GM18511 (cell line): ENCODE measurements at regions not wholly inside any gene's neighbourhood (a gene's known extent, or its start where the extent isn't known, plus 50 kb on each side); places are given as distances from the start of the nearest gene placed in this dataset.
"Not testable (repeated sequence)": the region's sequence is repeated elsewhere in the genome, so short reads cannot be mapped to it uniquely, and the experiment has no call there.

Source experiments
- ATAC-seq: cut with Tn5 transposase; IDR thresholded peaks from one replicate; pipeline ENCODE4 v1.9.1; 2021; ENCODE audit warnings: mild to moderate bottlenecking, moderate library complexity; ENCODE audit not compliant: unreplicated experiment

DNA sequence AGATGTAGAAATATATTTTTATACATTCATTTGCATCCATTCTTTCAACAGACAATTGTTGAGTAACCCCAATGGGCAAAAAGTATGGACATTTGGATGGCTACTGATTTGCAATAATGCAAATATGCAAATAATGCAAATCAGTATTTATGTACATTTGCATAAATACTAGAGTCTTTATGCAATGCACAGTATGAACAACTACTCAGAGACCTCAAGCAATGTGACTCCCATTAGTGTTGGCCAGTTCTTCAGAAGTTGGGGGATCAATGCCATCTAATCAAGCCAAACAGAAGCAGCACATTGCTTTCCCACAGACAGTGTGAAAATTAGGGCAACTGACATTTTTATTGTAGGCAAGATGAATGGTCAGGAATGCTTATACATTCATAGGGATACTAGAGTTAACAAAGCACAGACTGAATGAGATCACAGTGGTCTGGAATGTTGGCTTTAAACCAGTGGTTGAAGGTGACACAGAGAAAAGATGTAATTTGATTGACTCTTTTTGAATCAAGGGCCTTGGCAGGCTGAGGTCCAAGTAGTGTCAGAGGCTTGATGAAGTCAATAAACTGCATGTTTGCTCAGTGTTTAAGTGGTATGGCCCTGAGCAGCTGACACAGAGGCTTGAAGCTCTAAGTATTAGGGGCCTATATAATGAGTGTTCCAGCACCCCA, 256.6 kb downstream of the CTH start:
- ATAC-seq = no peak

DNA sequence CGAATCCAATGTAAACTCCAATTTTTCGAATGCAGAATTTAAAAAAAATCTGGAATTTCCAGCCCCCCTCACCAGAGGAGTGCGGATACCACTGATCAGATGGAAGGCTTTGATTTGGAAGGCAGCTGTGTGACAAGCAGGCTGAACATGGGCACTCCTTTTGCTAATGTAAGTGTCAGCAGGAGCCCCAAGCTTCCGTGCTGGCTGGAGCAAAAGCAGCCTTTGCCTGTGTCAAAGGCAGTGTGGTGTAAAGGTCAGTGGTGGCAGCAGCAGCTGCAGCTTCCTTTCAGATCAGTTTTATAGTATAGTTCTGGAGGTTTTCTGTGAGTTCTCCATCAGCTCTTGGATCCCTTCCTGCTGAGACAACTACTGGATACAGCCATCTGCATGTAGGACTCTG, 259.9 kb downstream of the CTH start:
- no peak for ATAC-seq

DNA sequence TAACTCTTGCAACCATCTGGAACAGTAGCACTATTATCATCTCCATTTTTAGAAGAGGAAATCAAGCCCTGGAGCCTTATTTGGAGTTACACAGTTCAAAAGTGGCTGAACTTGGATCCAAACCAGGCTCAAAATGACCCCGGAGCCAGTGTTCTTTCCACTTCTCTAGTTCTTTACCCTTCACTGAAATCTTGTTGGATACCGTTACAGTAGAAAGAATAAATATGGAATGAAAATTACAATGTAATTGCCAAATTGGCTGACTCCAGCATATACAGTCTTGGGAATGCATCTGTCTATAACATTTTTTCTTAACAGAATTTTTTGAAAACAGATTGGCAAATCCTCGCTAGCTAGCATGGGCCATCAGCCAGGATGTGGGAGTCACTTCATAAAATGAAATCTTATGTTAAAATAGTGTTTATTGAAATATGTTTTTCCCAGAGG, 261.4 kb downstream of the CTH start:
- ATAC-seq = no peak

GRCh38 chr1:70674941-70675685, 264.0 kb downstream of the CTH start:
- no peak for ATAC-seq

DNA sequence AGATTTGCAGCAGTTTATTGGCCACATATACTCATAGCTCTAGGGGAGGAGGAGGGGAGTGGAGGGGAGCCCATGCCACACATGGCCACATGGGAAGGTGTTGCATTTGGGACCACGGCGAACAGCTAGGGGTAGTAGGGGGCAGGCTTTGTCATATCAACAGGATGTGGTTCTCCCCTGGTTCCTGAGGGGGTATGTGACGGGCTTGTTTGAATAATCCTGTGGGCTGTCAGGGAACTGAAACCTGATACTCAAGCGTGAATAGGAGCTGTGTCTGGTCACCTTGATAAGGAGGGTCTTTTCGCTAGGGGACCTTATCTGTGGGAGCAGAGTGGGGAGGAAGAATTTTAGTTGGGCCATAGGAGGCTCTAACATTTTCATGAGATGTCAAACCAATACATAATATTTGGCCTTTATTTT, 264.7 kb downstream of the CTH start:
- ATAC-seq = peak; percentile 85

DNA sequence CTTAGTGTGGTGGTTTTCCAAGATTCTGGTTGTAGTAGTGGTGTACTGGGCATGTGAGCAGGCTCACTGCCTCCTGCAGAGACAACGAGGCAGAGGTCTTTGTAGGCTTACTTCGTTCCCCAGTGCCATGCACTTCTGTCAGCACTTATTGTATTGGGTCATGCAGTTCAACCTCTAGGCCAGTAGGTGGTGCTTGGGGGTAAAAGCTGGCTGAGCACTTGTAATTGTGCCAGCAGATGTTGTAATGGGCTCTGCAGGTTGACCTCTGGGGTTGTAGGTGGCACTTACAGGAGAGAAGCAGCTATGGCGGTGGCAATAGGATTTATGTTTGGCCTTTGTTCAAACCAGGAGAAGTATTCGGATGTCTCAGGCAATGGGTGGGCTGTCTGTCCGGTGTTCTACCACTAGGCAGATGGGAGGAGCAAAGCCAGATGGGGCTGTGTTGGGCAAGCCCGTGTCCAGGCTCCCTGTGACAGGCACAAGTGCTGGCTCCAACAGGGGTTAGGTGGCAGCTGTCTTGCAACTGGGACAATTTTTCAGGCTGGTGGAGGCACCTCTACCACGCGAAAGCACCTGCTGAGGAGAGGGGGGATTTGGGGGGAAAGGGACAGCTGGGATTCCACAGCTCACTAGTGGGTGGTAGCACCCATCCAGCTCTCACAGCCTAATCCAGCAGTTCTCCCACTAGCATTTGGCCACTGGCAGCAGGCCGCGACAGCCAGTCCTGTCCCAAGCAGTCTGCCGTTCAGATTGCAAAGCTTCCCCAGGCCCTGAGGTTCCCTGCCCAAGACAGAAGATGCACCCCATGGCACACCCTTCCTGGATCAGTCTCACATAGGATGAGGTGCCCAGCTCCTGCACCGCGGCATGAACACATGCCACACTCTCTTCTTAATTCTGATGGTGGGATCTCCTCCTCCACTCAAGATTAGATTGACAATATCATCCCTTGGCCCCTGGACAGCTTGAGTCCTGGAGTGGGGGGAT, 274.5 kb downstream of the CTH start:
- peak; percentile 99 for ATAC-seq

GRCh38 chr1:70688580-70688979, 277.5 kb downstream of the CTH start:
- ATAC-seq = no peak

DNA sequence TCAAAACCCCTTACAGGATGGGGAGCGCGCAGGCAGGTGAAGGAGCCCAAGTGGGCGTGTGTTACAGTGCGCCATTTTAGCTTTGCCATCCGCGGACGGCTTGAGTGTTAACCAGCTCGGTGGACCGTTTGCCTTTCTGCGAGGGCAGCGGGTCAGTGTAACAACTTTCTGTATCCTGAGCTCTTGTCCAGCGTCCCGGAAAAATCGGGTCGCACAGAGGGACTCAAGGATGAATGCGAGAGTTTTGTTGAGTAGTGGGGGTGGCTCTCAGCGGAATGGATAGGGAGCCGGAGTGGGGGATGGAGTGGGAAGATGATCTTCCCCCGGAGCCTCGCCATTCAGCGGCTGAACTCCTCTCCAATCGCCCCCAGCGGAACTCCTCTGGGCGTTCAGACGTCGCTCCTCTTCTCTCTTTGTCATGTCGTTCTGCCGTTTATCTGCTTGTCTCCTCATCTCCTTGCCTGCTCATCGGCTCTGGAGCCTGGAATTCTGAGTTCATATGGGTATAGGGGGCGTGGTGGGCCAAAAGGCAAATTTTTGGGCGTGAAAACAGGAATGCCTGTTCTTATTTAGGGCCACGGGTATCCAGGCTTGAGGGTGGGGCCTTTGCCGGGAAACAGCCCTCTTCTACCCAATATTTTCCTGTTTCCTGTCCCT, 295.4 kb downstream of the CTH start:
- no peak for ATAC-seq

DNA sequence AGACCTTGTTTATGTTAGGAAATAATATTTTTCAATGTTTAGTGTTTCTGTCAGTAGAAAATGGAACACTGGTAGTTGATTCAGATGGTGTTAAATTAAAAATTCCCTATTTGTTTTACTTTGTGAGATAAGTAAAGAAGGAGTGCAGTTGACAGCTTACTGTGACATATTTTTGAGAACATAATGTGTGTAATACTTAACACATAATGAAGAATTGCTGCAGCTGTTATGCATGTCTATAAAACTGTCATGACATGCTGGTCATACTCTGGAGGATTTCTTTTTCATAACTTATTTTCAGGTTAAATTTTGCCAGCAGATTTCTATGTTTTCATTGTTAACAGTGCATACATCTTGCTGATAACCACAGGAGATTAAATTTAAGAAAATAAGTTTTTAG, 296.1 kb downstream of the CTH start:
- ATAC-seq = no peak

- no peak for ATAC-seq
These were observed 303.1 kb downstream of the CTH start for GRCh38 chr1:70714149-70714548.

- ATAC-seq = no peak
These were observed 306.1 kb downstream of the CTH start for GRCh38 chr1:70717211-70717610.

GRCh38 chr1:70717656-70718055, 306.6 kb downstream of the CTH start:
- no peak for ATAC-seq

DNA sequence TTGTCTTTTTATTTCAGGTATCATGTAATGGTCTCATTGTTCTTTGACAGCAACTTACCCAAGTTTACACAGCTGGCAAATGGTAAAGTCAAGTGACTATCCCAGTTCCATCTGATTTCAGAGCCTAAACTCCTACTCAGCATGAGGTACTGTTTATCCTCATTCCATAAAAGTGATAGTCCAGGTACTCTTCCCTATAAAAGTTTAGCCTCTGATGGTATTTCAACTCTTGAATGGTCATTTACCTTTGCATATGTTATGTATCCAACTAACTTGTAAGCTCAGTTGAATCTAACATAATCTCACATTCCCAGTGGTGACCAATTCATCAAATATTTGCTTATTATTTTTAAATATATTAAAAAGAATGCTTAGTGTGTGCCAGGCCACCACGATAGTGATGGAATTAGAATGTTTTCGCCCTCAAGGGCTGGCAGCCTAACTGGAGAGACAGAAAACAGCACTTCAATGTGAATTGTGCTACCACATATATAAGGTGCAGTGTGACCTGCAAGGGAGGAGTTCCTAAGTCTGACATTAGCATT, 307.1 kb downstream of the CTH start:
- ATAC-seq = no peak

DNA sequence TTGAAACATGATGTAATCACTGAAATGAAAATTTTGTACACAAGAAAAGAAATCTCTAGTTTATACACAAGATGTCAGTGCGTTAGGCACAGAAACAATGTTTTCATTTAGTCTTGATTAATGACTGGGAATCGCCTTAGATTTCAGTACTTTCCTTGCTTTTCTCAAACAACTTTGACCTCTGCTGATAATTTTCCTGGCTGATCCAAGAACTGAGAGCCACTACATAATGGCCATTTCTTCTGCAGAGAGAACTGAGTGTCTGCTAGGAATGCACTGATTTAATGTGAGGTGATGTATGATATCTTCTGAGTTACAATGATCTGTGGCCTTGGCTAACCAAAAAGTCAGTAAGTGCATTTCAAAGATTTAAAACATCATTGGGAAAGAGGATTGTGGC, 308.1 kb downstream of the CTH start:
- no peak for ATAC-seq

DNA sequence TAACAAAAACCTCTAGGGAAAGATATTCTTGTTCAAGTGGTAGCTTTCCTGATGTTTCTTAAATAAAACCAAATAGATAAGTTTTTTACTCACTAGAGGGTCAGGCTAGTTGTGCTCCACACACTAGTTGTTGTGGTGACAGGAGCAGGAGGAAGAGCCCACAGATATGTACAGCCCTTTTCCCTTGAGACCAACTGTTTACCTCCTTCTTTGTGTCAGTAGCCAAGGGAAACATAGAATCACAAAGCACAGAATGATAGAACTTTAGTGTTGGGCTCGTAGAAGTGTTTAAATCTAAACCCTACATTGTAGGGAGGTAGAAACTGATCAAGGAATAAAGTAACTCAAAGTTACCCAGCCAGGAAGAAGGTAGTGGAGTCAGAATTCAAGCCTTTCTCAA, 309.0 kb downstream of the CTH start:
- no peak for ATAC-seq

DNA sequence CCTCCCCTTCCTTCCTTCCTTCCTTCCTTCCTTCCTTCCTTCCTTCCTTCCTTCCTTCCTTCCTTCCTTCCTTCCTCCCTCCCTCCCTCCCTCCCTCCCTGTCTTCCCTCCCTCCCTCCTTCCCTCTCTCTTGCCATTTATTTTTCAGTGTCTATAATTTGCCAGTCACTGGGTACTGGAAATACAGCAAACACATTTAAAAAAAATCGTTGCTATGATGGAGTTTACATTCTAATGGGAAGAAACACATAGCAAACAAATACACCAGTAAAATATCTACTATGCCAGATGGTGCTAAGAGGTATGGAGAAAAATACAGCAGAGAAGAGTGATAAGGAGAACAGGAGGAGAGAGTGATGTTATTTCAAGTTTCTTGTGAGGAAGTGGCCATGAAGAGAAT, 309.5 kb downstream of the CTH start:
- ATAC-seq = no peak

GRCh38 chr1:70727886-70728489, 316.9 kb downstream of the CTH start:
- no peak for ATAC-seq

GRCh38 chr1:70736518-70736917, 311.1 kb downstream of the PTGER3 start:
- not testable (repeated sequence) for ATAC-seq

DNA sequence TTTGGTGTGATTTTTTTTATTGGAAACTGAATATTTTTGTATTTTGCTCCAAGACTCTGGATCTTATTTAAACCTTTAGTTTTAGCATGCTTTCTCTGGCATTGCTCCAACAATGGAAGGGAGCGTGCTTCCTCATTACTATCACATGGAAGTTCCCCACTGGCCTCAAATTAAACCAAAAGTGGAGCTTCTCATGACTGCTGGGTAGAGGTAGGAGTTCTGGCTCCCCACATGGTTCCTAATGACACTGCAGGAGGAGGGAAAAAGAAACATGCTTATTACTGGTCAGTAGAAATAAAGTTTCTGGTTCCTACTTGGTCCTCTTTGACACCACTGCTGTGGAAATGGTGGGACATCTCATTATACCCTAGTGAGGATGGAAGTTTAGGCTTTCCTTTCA, 310.5 kb downstream of the PTGER3 start:
- ATAC-seq = no peak

- no peak for ATAC-seq
These were observed 309.0 kb downstream of the PTGER3 start for GRCh38 chr1:70738624-70739023.
